ENCODE measurements at regions not wholly inside any gene's neighbourhood (a gene's known extent, or its start where the extent isn't known, plus 50 kb on each side); places are given as distances from the start of the nearest gene placed in this dataset.

DNA sequence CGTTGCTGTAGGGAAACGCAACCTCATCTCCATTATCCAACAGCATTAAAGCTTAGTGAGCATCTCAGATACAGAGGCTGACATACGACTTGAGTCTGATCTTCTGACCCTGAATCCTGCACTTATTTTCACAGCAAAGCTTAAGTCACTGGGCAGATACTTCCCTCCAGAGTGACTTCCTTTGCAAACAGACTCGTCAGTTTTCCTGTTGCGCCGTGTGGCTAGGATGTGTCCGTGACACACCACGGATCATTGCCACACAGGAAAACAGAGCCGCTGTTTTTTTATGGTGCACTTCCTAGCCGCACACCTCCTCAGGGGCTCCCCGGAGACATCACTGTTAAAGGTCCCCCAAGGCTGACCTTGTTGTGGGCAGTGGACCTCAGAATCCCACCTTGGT lies 94.9 kb upstream of the MKI67 start:
- DNase-seq (ENCODE audit: extremely low read depth, low read depth), result no peak

DNA sequence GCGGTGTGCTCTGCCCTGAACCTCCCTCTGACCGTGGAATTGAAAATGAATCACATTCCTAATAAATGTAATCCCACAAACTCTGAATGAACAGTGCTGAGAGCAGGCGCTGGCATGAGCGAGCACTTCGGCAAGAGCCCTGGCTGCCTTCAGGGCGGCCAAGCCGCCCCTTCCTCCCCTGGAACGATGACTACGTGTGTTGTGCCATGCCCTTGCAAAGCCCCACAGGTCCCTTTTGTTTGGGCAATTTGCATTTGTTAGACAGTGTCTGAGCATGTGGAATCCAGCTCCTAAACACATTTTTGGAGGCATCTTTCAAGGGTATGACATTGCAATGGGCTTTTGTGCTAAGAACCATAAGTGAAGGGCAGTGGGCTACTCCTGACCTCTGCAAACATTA lies 95.6 kb upstream of the MKI67 start:
- DNase-seq (ENCODE audit: extremely low read depth, low read depth), result no peak

GRCh38 chr10:128222332-128222849 lies 96.2 kb upstream of the MKI67 start:
- DNase-seq (ENCODE audit: extremely low read depth, low read depth), result no peak

DNA sequence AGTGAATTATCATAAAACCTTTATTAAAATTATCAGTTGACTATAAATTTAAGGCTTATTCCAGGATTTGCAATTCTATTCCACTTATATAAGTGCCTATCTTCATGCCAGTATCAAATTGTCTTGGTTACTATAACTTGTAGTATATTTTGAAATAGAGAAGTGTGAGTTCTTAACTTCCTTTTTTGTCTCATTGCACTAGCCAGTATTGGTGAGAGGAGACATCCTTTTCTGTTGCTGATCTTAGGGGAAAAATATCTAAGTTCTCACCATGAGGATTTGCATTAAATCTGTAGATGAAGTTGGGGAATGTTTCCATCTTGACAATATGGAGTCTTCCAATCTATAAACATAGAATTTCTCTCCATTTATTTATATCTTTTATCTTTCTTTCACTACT lies 104.2 kb upstream of the MKI67 start:
- no peak for DNase-seq (ENCODE audit: extremely low read depth, low read depth)

DNA sequence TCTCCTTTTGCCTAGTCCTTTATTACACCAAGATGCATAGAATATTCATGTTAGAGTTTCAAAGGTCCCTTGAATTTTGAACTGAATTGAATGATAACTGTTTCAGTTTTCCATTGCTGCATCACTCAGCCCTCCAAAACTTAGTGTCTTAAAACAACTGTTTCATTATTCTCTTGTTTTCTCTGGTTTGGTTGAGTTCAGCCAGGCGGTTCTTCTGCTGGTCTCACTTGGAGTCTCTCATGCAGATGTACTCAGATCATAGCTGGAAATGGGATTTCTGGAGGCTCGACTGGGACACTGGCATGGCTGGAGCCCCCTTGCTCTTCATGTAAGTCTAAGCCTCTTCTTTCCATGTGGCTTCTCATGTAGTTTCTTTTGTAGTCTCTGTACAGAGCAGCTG lies 107.2 kb upstream of the MKI67 start:
- no peak for DNase-seq (ENCODE audit: extremely low read depth, low read depth)

GRCh38 chr10:128237710-128238109 lies 111.5 kb upstream of the MKI67 start:
- no peak for DNase-seq (ENCODE audit: extremely low read depth, low read depth)

DNA sequence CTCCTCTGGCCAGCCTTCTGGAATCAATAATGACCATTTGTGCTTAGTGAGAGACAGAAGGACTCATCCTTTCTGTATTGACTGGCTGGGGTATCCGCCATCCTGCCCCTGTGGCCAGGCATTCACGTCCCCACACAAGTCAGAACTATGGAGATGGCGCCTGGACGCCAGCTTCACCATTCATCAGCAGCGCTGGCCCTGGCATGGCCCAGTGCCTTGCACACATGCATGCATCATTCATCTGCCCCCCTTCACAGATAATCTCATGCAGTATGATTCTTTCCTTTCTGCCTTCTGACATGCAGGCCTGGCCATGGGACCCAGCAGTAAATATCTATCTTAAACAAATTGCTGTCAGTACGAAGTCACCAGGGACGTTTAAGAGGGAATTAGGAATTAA lies 114.8 kb upstream of the MKI67 start:
- no peak for DNase-seq (ENCODE audit: extremely low read depth, low read depth)

- no peak for DNase-seq (ENCODE audit: extremely low read depth, low read depth)
Observed at GRCh38 chr10:128242641-128243040, 116.4 kb upstream of the MKI67 start.

GRCh38 chr10:128245026-128245425 lies 118.8 kb upstream of the MKI67 start:
- DNase-seq (ENCODE audit: extremely low read depth, low read depth), result no peak

- no peak for DNase-seq (ENCODE audit: extremely low read depth, low read depth)
Observed at GRCh38 chr10:128247576-128247975, 121.4 kb upstream of the MKI67 start.

GRCh38 chr10:128254476-128254875 lies 128.3 kb upstream of the MKI67 start:
- DNase-seq (ENCODE audit: extremely low read depth, low read depth), result no peak

DNA sequence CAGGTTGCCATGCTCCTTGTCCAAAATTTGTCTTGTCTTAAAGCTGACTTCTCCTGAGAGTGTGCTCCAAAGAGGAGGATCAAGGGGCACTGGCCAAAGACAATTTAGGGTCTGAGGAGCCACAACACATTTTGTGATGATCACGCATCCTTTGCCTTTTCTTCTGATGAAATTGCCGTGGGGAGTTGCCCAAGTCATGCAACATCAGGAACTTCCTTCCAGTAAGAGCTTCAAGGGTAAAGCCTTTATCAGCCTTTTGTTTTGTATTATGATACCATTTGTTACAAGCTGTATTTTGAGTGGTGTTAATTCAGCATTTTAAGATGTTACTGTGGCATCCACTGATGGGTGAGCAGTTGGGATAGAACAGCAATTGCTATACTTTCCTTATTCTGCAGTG lies 131.2 kb upstream of the MKI67 start:
- DNase-seq (ENCODE audit: extremely low read depth, low read depth), result no peak

DNA sequence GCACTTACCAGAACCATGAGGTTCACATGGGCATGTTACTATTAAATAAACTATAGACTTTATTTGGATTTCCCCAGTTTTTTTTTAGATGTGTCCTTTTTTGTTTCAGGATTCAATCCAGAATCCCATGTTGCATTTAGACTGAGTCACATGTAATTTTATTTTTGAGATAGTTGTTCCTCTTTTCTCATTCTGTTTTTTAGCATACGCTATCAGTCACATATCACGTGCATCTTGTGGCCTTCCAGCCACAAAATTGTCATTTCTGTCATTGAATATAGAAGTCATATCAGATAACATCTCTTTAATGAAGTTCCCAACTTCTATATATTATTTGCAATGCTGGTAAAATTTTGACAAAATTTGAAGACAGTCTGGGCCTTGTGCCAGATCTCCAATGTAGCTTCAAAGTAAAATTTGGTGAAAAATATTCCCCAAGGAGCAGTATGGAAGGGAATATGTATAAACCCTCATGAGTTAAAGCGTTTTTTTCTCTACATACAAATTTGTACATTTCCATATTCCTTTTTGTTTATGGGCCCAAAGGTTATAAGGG lies 132.3 kb upstream of the MKI67 start:
- DNase-seq (ENCODE audit: extremely low read depth, low read depth), result no peak

DNA sequence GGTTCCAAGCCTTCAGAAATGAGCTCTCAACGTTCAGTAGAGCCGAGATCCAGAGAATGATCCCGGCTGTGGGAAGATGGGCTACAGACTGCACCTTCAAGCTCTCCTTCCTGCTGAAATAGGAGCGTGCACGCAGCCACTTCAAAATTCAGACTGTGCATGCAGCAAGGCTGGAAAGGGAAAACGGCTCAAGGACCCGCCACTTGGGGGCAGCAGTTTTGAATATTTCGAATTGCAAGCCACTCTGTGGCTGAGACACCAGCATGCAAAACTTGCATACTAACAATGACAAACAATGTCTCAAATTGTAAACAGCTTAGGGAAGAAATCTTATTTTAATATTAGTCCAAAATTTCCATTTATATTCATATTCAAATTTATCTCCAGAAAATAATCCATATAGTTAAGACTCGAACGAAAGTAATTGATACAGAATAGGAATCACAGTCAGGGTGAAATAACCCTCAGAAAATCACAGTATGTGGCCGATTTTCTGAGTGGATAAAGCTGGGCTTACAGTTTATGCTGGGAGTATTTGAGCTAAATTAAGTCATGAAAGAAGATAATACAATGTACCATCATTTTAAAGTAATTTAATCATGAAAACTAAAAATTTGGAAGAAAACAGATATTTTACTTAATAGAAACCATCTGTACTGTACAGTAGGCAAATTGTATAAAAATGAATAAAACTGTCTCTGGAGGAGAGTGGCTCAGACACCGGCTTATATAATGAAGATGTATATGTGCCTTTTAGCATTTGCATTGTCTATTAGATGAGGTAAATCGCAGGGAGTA lies 137.9 kb upstream of the MKI67 start:
- peak; percentile 46 for DNase-seq (ENCODE audit: extremely low read depth, low read depth)

- no peak for DNase-seq (ENCODE audit: extremely low read depth, low read depth)
Observed at GRCh38 chr10:128265596-128265995, 139.4 kb upstream of the MKI67 start.

DNA sequence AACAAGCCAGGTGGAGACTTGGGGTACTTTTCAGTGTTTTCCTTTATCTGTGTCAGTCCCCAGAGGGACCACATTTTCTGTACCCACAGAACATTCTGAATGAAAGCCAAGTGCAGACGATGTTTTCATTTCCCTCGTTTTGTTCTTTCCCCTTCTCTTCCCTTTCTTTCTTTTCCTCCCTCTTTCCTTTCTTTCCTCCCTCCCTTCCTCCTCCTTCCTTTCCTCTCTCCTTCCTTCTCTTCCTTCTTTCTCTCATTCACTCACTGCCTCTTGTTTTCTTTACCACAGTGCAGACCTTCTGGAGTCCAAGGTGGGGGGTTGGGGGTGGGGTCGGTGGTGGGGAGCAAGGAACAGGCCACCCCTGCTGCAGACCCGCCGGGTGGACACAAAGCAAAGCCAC lies 141.4 kb upstream of the MKI67 start:
- DNase-seq (ENCODE audit: extremely low read depth, low read depth), result no peak

- DNase-seq (ENCODE audit: extremely low read depth, low read depth), result peak; percentile 40
Observed at GRCh38 chr10:128268015-128268722, 141.9 kb upstream of the MKI67 start.

- DNase-seq (ENCODE audit: extremely low read depth, low read depth), result no peak
Observed at GRCh38 chr10:128274938-128275337, 148.7 kb upstream of the MKI67 start.

GRCh38 chr10:128275388-128276177 lies 149.4 kb upstream of the MKI67 start:
- DNase-seq (ENCODE audit: extremely low read depth, low read depth), result no peak

DNA sequence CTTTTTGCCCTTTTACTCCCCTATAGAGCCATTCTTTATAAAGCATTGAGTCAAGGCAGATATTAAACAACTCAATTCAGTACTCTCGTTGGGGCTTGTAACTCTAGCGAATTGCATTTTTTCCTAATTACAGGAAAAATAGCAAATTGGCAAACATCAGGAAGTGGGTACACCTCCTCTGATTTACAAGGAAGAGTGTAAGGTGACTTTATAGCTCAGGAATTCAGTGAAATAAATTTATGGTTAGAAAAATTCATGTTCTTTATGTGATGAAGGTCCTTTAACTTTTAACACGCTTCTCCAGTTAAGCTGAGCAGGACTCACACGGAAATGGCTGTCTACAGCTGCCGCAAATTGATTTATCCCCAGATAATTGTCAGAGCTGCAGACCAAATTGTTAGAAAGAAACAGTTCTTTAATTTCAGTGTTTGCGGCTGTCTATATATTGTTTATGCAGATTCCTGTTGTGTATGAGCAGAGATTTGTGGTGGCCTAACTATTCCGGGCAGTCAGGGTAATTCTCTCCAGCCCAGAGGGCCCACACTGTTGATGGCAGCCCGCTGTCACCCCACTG lies 151.1 kb upstream of the MKI67 start:
- no peak for DNase-seq (ENCODE audit: extremely low read depth, low read depth)

- DNase-seq (ENCODE audit: extremely low read depth, low read depth), result no peak
Observed at GRCh38 chr10:128278362-128278761, 152.1 kb upstream of the MKI67 start.
